ENCODE measurements at regions not wholly inside any gene's neighbourhood (a gene's known extent, or its start where the extent isn't known, plus 50 kb on each side); places are given as distances from the start of the nearest gene placed in this dataset.

DNA sequence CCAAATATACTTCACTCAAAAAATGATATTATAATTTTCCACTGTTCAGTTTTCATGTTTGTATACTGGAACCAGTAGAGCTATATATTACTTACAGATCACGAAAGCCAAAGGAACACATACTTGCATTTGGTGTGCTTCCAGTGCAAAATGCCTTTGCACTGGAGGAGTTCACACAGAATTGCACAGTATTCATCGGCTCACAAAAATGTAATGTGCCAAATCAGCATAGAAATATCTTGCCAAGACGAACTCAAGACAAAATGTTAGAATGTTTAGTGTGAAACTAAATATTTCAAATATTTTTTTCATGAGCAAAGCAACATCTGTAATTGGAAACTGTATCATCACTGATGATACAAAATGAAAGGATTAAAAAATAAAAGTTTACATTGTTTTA is 646.2 kb upstream of the SEMA3D start:
- TF ChIP-seq, protein P1, sequence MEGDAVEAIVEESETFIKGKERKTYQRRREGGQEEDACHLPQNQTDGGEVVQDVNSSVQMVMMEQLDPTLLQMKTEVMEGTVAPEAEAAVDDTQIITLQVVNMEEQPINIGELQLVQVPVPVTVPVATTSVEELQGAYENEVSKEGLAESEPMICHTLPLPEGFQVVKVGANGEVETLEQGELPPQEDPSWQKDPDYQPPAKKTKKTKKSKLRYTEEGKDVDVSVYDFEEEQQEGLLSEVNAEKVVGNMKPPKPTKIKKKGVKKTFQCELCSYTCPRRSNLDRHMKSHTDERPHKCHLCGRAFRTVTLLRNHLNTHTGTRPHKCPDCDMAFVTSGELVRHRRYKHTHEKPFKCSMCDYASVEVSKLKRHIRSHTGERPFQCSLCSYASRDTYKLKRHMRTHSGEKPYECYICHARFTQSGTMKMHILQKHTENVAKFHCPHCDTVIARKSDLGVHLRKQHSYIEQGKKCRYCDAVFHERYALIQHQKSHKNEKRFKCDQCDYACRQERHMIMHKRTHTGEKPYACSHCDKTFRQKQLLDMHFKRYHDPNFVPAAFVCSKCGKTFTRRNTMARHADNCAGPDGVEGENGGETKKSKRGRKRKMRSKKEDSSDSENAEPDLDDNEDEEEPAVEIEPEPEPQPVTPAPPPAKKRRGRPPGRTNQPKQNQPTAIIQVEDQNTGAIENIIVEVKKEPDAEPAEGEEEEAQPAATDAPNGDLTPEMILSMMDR (IDR thresholded peaks at IDR 0.05 in 4 of 5, conservative IDR thresholded peaks at IDR 0.05 in 1 of 5), result no peak
- TF ChIP-seq POLR2A (IDR thresholded peaks at IDR 0.05), result no peak
